GM20431 (cell line): ENCODE measurements at regions not wholly inside any gene's neighbourhood (a gene's known extent, or its start where the extent isn't known, plus 50 kb on each side); places are given as distances from the start of the nearest gene placed in this dataset.

Source experiments
- in situ Hi-C: fragments of 300-500 bp; cut with MseI, MboI; formaldehyde crosslinking; loops from one replicate; pipeline ENCODE4 v1.15.0; 2020; ENCODE audit warnings: low sequenced_read_pairs; ENCODE audit not compliant: unreplicated experiment

GRCh38 chr13:106700439-106700838 is 132.5 kb upstream of the ARGLU1 start:
- in situ Hi-C loops: no loop called here

GRCh38 chr13:106700007-106700406 is 132.1 kb upstream of the ARGLU1 start:
- in situ Hi-C loops: no loop called here

- in situ Hi-C loops: no loop called here
Observed at GRCh38 chr13:106699311-106699710, 131.4 kb upstream of the ARGLU1 start.

GRCh38 chr13:106696719-106697118 is 128.8 kb upstream of the ARGLU1 start:
- in situ Hi-C loops: no loop called here

- in situ Hi-C loops: no loop called here
Observed at GRCh38 chr13:106696140-106696539, 128.2 kb upstream of the ARGLU1 start.

- in situ Hi-C loops: no loop called here
Observed at GRCh38 chr13:106695139-106695538, 127.2 kb upstream of the ARGLU1 start.

GRCh38 chr13:106691861-106692260 is 123.9 kb upstream of the ARGLU1 start:
- in situ Hi-C loops: no loop called here

GRCh38 chr13:106691341-106691740 is 123.4 kb upstream of the ARGLU1 start:
- in situ Hi-C loops: no loop called here

- in situ Hi-C loops: no loop called here
Observed at GRCh38 chr13:106690779-106691178, 122.8 kb upstream of the ARGLU1 start.

GRCh38 chr13:106689906-106690305 is 122.0 kb upstream of the ARGLU1 start:
- in situ Hi-C loops: no loop called here

- in situ Hi-C loops: no loop called here
Observed at GRCh38 chr13:106688940-106689339, 121.0 kb upstream of the ARGLU1 start.

GRCh38 chr13:106686163-106686562 is 118.2 kb upstream of the ARGLU1 start:
- in situ Hi-C loops: no loop called here

GRCh38 chr13:106685143-106685542 is 117.2 kb upstream of the ARGLU1 start:
- in situ Hi-C loops: no loop called here

GRCh38 chr13:106683918-106684317 is 116.0 kb upstream of the ARGLU1 start:
- in situ Hi-C loops: no loop called here

GRCh38 chr13:106683179-106683578 is 115.2 kb upstream of the ARGLU1 start:
- in situ Hi-C loops: no loop called here

GRCh38 chr13:106681997-106682396 is 114.1 kb upstream of the ARGLU1 start:
- in situ Hi-C loops: no loop called here

- in situ Hi-C loops: no loop called here
Observed at GRCh38 chr13:106681536-106681935, 113.6 kb upstream of the ARGLU1 start.

GRCh38 chr13:106680796-106681472 is 113.0 kb upstream of the ARGLU1 start:
- in situ Hi-C loops: no loop called here

GRCh38 chr13:106678646-106679418 is 110.9 kb upstream of the ARGLU1 start:
- in situ Hi-C loops: no loop called here

GRCh38 chr13:106675311-106675710 is 107.4 kb upstream of the ARGLU1 start:
- in situ Hi-C loops: no loop called here

GRCh38 chr13:106660746-106661625 is 93.0 kb upstream of the ARGLU1 start:
- in situ Hi-C loops: no loop called here
